A549 (cell line): ENCODE measurements at regions not wholly inside any gene's neighbourhood (a gene's known extent, or its start where the extent isn't known, plus 50 kb on each side); places are given as distances from the start of the nearest gene placed in this dataset.

Experiments
- BHLHE40 ChIP-seq: IDR thresholded peaks from 2 replicates; pipeline ENCODE4 v1.6.1; 2012; ENCODE audit warnings: low read depth, low read length, inconsistent platforms
- CBX2 ChIP-seq: fragments of 200-600 bp; sonication (generic); IDR thresholded peaks from 2 replicates; pipeline ENCODE4 v1.6.1; 2016; ENCODE audit warnings: low read depth, mild to moderate bottlenecking, borderline replicate concordance
- CHD2 ChIP-seq: fragments of 150-350 bp; IDR thresholded peaks from 2 replicates; pipeline ENCODE4 v1.6.1; 2014; ENCODE audit warnings: low read length; ENCODE audit not compliant: partially characterized antibody
- CTCF ChIP-seq: fragments of >200 bp; sonication (Bioruptor Twin); formaldehyde crosslinking; IDR thresholded peaks from 3 replicates; pipeline ENCODE4 v1.5.1; 2016
- KDM1A ChIP-seq: fragments of 200-600 bp; sonication (generic); IDR thresholded peaks from 2 replicates; pipeline ENCODE4 v1.6.1; 2016; ENCODE audit warnings: low read depth, mild to moderate bottlenecking
- RCOR1 ChIP-seq: fragments of 150-350 bp; IDR thresholded peaks from 2 replicates; pipeline ENCODE4 v1.6.1; 2014; ENCODE audit warnings: antibody characterized with exemption, low read length, low read depth

GRCh38 chr6:119799596-119800509 lies 450.3 kb upstream of the MAN1A1 start:
- TF ChIP-seq CHD2: no peak
- no peak for TF ChIP-seq BHLHE40
- no peak for TF ChIP-seq KDM1A
- TF ChIP-seq CTCF: no peak
- TF ChIP-seq CBX2: no peak
- TF ChIP-seq RCOR1: no peak
